RWPE1 (cell line): ENCODE measurements at regions not wholly inside any gene's neighbourhood (a gene's known extent, or its start where the extent isn't known, plus 50 kb on each side); places are given as distances from the start of the nearest gene placed in this dataset.

Experiments used
- CTCF ChIA-PET: fragments of 350-600 bp; sonication (Branson Sonifier 250); formaldehyde crosslinking; extraction: SDS; loops from one replicate; lab custom pipeline; 2021; lab: Yijun Ruan, JAX
- POLR2A ChIA-PET: fragments of 400-600 bp; formaldehyde crosslinking; extraction: SDS; loops from one replicate; lab custom pipeline; 2020; ENCODE audit warnings: antibody characterized with exemption; ENCODE audit not compliant: low non-redundant PET; lab: Yijun Ruan, JAX
- DNase-seq: peaks from one replicate; pipeline ENCODE4 v3.0.0; 2012; ENCODE audit warnings: low spot score
- H3K27ac ChIP-seq: fragments of 450-650 bp; 2 replicates; pipeline ENCODE4 v1.5.1; 2017
- CTCF ChIP-seq: fragments of 450-650 bp; conservative IDR thresholded peaks from 2 replicates; pipeline ENCODE4 v1.5.1; 2017; ENCODE audit warnings: low read depth, mild to moderate bottlenecking

- CTCF ChIA-PET: no interaction called here
Measured at GRCh38 chr2:41972819-41973218, 75.0 kb upstream of the PKDCC start.

GRCh38 chr2:41973871-41974270, 74.0 kb upstream of the PKDCC start:
- DNase-seq: no peak
- H3K27ac ChIP-seq: no peak overlapping the region
- POLR2A ChIA-PET: no interaction called here
- no peak for TF ChIP-seq CTCF
- CTCF ChIA-PET: no interaction called here

More at GRCh38 chr2:41972819-41973218, 75.0 kb upstream of the PKDCC start:
- DNase-seq: no peak
- POLR2A ChIA-PET: no interaction called here
- H3K27ac ChIP-seq: no peak overlapping the region
- TF ChIP-seq CTCF: no peak

- CTCF ChIA-PET: no interaction called here
- no peak for TF ChIP-seq CTCF
- POLR2A ChIA-PET: no interaction called here
- no peak for DNase-seq
- no peak overlapping the region for H3K27ac ChIP-seq
Measured at GRCh38 chr2:41981417-41981816, 66.4 kb upstream of the PKDCC start.

GRCh38 chr2:41985573-41986095, 62.2 kb upstream of the PKDCC start:
- H3K27ac ChIP-seq: no peak overlapping the region
- POLR2A ChIA-PET: no interaction called here
- CTCF ChIA-PET: interaction anchor here (0.7 kb wide), 1 partner anchor 104 kb away, joined by 3 read pairs; no protein-coding TSS in a partner anchor
- no peak for TF ChIP-seq CTCF
- no peak for DNase-seq

- peak; percentile 19 for DNase-seq
- TF ChIP-seq CTCF: no peak
- CTCF ChIA-PET: no interaction called here
- H3K27ac ChIP-seq: no peak overlapping the region
- POLR2A ChIA-PET: no interaction called here
Measured at GRCh38 chr2:41989501-41990180, 58.2 kb upstream of the PKDCC start.

- no peak overlapping the region for H3K27ac ChIP-seq
- no peak for DNase-seq
- TF ChIP-seq CTCF: no peak
- ChIA-PET CTCF (no interaction called here), POLR2A (no interaction called here)
Measured at GRCh38 chr2:41990245-41990644, 57.6 kb upstream of the PKDCC start.
